Nephron progenitor cell (in vitro differentiated cells): ENCODE measurements at regions not wholly inside any gene's neighbourhood (a gene's known extent, or its start where the extent isn't known, plus 50 kb on each side); places are given as distances from the start of the nearest gene placed in this dataset.

Experiments
- DNase-seq: peaks from one replicate; pipeline ENCODE4 v3.0.0; 2021
- H3K27ac Mint-ChIP-seq: 2 replicates; pipeline ENCODE4 v1.8.0; 2021; ENCODE audit warnings: mild to moderate bottlenecking, moderate library complexity, mixed read lengths
- H3K27me3 Mint-ChIP-seq: 2 replicates; pipeline ENCODE4 v1.8.0; 2021; ENCODE audit warnings: mild to moderate bottlenecking, low read depth, mixed read lengths; ENCODE audit not compliant: poor library complexity
- H3K36me3 Mint-ChIP-seq: 2 replicates; pipeline ENCODE4 v1.8.0; 2021; ENCODE audit warnings: low read depth, mixed read lengths
- H3K4me1 Mint-ChIP-seq: 2 replicates; pipeline ENCODE4 v1.8.0; 2021; ENCODE audit warnings: mixed read lengths
- H3K4me3 Mint-ChIP-seq: 2 replicates; pipeline ENCODE4 v1.8.0; 2021; ENCODE audit warnings: mild to moderate bottlenecking, moderate library complexity, mixed read lengths
- H3K9me3 Mint-ChIP-seq: 2 replicates; pipeline ENCODE4 v1.8.0; 2021; ENCODE audit warnings: mild to moderate bottlenecking, moderate library complexity, mixed read lengths
- TF ChIP-seq, protein P1 (sequence below): fragments of 200-600 bp; sonication (generic); IDR thresholded peaks from 2 replicates; pipeline ENCODE4 v1.5.0; 2021; ENCODE audit warnings: antibody characterized with exemption

GRCh38 chr13:48888613-48889012 is 87.1 kb upstream of the FNDC3A start:
- Mint-ChIP-seq H3K36me3 (no peaks in the 10 kb centered on the region), H3K4me3 (no peak overlapping the region), H3K27ac (no peak overlapping the region), H3K4me1 (no peaks in the 10 kb centered on the region), H3K27me3 (no peaks in the 10 kb centered on the region), H3K9me3 (no peaks in the 10 kb centered on the region)
- no peak for DNase-seq
- TF ChIP-seq, protein P1, sequence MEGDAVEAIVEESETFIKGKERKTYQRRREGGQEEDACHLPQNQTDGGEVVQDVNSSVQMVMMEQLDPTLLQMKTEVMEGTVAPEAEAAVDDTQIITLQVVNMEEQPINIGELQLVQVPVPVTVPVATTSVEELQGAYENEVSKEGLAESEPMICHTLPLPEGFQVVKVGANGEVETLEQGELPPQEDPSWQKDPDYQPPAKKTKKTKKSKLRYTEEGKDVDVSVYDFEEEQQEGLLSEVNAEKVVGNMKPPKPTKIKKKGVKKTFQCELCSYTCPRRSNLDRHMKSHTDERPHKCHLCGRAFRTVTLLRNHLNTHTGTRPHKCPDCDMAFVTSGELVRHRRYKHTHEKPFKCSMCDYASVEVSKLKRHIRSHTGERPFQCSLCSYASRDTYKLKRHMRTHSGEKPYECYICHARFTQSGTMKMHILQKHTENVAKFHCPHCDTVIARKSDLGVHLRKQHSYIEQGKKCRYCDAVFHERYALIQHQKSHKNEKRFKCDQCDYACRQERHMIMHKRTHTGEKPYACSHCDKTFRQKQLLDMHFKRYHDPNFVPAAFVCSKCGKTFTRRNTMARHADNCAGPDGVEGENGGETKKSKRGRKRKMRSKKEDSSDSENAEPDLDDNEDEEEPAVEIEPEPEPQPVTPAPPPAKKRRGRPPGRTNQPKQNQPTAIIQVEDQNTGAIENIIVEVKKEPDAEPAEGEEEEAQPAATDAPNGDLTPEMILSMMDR, result no peak

DNA sequence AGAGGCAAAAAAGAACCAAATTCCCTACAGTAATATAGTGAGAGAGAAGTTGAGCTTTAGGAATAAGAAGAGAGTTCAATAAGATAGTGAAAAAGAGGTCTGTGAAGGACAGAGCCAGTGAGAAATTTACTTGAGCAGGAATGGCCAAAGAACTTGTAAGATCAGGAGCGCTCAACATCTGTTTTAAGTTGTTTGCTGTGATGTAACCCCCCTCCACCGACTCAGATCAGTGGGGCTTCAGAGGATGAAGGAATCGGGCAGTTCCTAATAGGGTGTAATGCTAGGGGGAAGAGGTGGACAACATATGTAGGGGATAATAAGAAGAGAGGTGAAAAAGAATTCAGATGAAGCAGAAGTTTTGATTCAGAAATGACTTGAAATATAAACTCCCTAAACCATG is 85.3 kb upstream of the FNDC3A start:
- DNase-seq, result no peak
- Mint-ChIP-seq H3K4me3 (no peak overlapping the region), H3K4me1 (no peaks in the 10 kb centered on the region), H3K27ac (no peak overlapping the region), H3K27me3 (no peaks in the 10 kb centered on the region), H3K36me3 (no peaks in the 10 kb centered on the region), H3K9me3 (no peaks in the 10 kb centered on the region)
- TF ChIP-seq, protein P1, result no peak

DNA sequence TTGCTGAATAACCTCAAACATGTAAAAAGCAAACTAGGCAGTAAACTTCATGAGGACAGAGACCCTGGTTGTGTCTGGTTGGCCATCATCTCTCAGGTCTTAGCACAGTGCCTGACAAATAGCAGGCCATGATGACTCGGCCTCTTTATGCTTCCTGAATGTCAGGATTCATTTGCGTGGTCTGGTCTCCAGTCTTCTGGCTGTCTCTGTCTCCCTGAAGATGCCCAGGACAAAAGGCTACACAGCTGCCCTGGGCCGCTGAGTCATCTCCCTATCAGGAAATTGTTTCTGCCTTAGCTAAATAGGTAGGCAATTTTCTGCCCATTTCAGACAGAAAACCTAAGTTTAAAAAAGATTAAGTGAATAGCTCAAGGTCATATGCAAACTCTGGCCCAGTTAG is 84.1 kb upstream of the FNDC3A start:
- Mint-ChIP-seq H3K4me3 (no peak overlapping the region), H3K9me3 (no peaks in the 10 kb centered on the region), H3K27me3 (no peaks in the 10 kb centered on the region), H3K36me3 (no peaks in the 10 kb centered on the region), H3K4me1 (no peaks in the 10 kb centered on the region), H3K27ac (peak overlapping the region; percentile 9)
- no peak for DNase-seq
- TF ChIP-seq, protein P1, result no peak

GRCh38 chr13:48892053-48892687 is 83.5 kb upstream of the FNDC3A start:
- no peaks in the 10 kb centered on the region for H3K36me3 Mint-ChIP-seq
- H3K4me3 Mint-ChIP-seq, result no peak overlapping the region
- no peak for DNase-seq
- no peak overlapping the region for H3K27ac Mint-ChIP-seq
- no peaks in the 10 kb centered on the region for H3K27me3 Mint-ChIP-seq
- H3K9me3 Mint-ChIP-seq, result no peaks in the 10 kb centered on the region
- TF ChIP-seq, protein P1, result no peak
- H3K4me1 Mint-ChIP-seq, result no peaks in the 10 kb centered on the region

- Mint-ChIP-seq H3K4me3 (no peak overlapping the region), H3K27me3 (no peaks in the 10 kb centered on the region), H3K4me1 (no peaks in the 10 kb centered on the region), H3K36me3 (no peaks in the 10 kb centered on the region), H3K9me3 (no peaks in the 10 kb centered on the region), H3K27ac (no peak overlapping the region)
- TF ChIP-seq, protein P1, result no peak
- no peak for DNase-seq
Observed at GRCh38 chr13:48892688-48893075, 83.0 kb upstream of the FNDC3A start.

DNA sequence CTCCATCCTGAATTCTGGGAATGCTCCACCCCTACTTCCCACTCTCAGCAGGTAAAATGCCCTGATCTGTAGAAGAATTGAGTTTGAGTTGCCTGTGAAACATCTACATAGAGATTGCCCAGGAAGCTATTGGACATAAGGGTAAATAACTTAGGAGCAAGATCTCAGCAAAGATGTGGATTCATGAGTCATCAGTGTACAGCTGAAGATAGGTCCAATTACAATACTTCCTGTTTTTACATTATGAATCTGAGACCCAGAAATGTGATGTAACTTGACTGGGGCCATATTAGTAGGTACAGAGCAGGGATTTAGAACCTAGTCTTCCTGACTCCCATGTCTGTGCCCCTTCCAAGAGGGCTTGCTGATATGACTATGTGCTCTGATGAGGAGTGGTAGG is 79.4 kb upstream of the FNDC3A start:
- H3K27me3 Mint-ChIP-seq, result no peaks in the 10 kb centered on the region
- H3K9me3 Mint-ChIP-seq, result no peaks in the 10 kb centered on the region
- no peaks in the 10 kb centered on the region for H3K36me3 Mint-ChIP-seq
- no peaks in the 10 kb centered on the region for H3K4me1 Mint-ChIP-seq
- no peak for DNase-seq
- no peak overlapping the region for H3K4me3 Mint-ChIP-seq
- TF ChIP-seq, protein P1, result no peak
- no peak overlapping the region for H3K27ac Mint-ChIP-seq
